ENCODE measurements at regions not wholly inside any gene's neighbourhood (a gene's known extent, or its start where the extent isn't known, plus 50 kb on each side); places are given as distances from the start of the nearest gene placed in this dataset.

DNA sequence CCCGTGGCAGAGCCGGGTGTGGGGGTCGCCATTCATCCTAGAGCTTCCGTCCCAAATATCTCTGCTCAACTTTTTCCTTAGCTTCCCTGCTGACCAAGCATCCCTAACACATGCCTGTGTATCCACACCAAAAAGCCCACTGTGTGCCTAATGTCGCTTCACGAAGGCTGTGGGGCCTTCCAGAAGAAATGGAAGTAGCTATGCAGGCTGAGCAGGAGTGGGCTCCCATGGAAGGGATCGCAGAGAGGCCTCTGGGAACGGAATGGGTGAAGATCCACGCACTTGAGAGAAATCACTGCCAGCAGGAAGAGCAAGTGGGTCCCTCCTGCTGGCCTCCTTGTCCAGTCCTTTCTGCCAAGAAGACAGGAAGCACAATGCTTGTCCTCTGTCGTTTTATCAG, 136.0 kb downstream of the SOX1 start:
- intact Hi-C loops (cut with micrococcal nuclease): no loop called here
- Mint-ChIP-seq H3K27ac (no peak overlapping the region), H3K36me3 (ENCODE audit: low read depth) (no peaks in the 10 kb centered on the region), H3K4me1 (ENCODE audit: low read depth) (peaks cover 9% of the 10 kb centered on the region), H3K27me3 (ENCODE audit: insufficient read depth) (peaks cover 26% of the 10 kb centered on the region), H3K4me3 (no peak overlapping the region), H3K9me3 (no peaks in the 10 kb centered on the region)
- no peak for DNase-seq (ENCODE audit: low spot score)

DNA sequence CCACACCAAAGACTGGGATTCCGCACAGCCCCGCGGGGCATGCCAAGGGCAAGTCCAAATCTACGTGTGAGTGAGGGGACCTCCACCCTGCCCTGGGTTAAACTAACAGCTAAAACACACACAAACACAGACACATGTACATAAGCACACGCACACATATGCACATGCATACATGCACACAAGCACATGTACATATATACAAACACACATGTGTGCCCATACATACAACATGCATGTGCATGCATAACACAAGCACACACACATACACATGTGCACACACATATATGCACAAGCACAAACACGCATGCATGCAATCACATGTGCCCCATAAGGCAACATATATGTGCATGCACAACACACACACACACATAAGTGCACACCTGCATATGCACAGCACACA, 136.7 kb downstream of the SOX1 start:
- H3K4me1 Mint-ChIP-seq (ENCODE audit: low read depth): peaks cover 9% of the 10 kb centered on the region
- no peak overlapping the region for H3K27ac Mint-ChIP-seq
- no peak for DNase-seq (ENCODE audit: low spot score)
- no peaks in the 10 kb centered on the region for H3K36me3 Mint-ChIP-seq (ENCODE audit: low read depth)
- no peaks in the 10 kb centered on the region for H3K9me3 Mint-ChIP-seq
- intact Hi-C loops (cut with micrococcal nuclease): no loop called here
- peaks cover 26% of the 10 kb centered on the region for H3K27me3 Mint-ChIP-seq (ENCODE audit: insufficient read depth)
- no peak overlapping the region for H3K4me3 Mint-ChIP-seq

DNA sequence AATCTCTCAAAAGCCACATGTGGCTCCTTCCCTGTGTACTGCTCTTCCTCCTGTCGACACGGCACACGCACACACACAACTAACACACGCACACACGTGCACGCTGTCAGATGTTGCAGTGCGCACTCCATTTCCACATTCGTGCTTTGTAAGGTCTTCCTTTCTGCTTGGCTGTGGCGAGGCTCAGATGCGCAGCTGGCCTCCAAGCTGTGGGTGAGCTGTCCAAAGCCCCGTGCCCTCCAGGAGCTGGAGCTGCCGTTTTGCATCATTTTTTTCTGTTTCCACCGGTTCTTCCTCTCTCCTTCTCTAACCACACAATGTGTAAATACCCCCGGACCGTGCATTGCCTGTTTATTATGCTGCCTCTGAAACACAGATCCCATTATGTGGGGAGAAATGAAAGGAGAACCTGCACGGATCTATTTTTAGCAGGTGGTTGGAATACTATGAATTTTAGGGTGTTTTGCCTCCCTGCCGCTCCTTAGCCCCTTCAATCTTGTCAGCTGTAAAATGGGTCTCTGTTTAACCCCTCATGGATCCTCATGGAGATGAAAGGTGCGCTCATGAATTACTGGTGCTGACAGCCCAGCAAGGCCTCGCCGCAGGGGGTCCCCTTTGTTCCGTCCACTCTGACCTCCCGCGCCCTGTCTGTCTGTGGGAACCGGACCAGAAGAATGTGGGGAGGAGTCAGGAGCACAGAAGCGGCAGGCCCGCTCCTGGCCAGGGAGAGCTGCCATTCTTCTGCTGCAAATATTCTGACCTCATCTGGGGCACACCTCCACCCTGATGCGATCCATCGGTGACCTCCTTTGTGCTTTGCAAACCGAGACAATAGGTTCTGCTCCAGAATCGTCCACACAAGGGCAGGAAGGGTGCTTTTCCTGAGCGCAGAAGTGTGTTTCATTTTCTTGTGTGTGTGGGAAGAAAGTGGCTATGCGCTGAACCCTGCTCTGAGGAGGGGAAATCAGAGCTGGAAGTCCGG, 137.7 kb downstream of the SOX1 start:
- Mint-ChIP-seq H3K27me3 (ENCODE audit: insufficient read depth) (peaks cover 28% of the 10 kb centered on the region), H3K27ac (no peak overlapping the region), H3K4me1 (ENCODE audit: low read depth) (peaks cover 9% of the 10 kb centered on the region), H3K9me3 (no peaks in the 10 kb centered on the region), H3K36me3 (ENCODE audit: low read depth) (no peaks in the 10 kb centered on the region), H3K4me3 (peak overlapping the region; percentile 21)
- no peak for DNase-seq (ENCODE audit: low spot score)
- intact Hi-C loops (cut with micrococcal nuclease): no loop called here

- H3K9me3 Mint-ChIP-seq: no peaks in the 10 kb centered on the region
- H3K27me3 Mint-ChIP-seq (ENCODE audit: insufficient read depth): peaks cover 28% of the 10 kb centered on the region
- intact Hi-C loops (cut with micrococcal nuclease): no loop called here
- H3K4me1 Mint-ChIP-seq (ENCODE audit: low read depth): peaks cover 9% of the 10 kb centered on the region
- no peaks in the 10 kb centered on the region for H3K36me3 Mint-ChIP-seq (ENCODE audit: low read depth)
- no peak overlapping the region for H3K27ac Mint-ChIP-seq
- H3K4me3 Mint-ChIP-seq: no peak overlapping the region
- DNase-seq (ENCODE audit: low spot score): no peak
Observed at GRCh38 chr13:112205990-112206389, 139.0 kb downstream of the SOX1 start.

- no peaks in the 10 kb centered on the region for H3K9me3 Mint-ChIP-seq
- H3K4me1 Mint-ChIP-seq (ENCODE audit: low read depth): peaks cover 9% of the 10 kb centered on the region
- H3K27me3 Mint-ChIP-seq (ENCODE audit: insufficient read depth): peaks cover 28% of the 10 kb centered on the region
- intact Hi-C loops (cut with micrococcal nuclease): no loop called here
- H3K27ac Mint-ChIP-seq: no peak overlapping the region
- no peak for DNase-seq (ENCODE audit: low spot score)
- H3K4me3 Mint-ChIP-seq: no peak overlapping the region
- H3K36me3 Mint-ChIP-seq (ENCODE audit: low read depth): no peaks in the 10 kb centered on the region
Observed at GRCh38 chr13:112207129-112207528, 140.2 kb downstream of the SOX1 start.

DNA sequence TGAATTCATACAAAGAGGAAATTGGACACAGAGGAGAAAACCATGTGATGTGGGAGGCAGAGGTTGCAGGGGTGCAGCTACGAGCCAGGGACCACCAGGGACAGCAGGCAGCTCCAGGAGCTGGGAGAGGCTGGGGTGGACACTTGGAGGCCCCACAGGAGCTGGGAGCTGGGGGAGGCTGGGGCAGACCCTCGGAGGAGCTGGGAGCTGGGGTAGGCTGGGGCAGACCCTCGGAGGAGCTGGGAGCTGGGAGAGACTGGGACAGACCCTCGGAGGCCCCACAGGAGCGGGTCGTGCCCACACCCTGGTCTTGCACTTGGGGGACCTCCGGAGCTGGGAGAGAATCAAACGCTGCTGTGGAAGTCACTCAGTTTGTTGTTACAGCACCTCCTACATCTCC, 141.7 kb downstream of the SOX1 start:
- no peaks in the 10 kb centered on the region for H3K9me3 Mint-ChIP-seq
- intact Hi-C loops (cut with micrococcal nuclease): no loop called here

DNA sequence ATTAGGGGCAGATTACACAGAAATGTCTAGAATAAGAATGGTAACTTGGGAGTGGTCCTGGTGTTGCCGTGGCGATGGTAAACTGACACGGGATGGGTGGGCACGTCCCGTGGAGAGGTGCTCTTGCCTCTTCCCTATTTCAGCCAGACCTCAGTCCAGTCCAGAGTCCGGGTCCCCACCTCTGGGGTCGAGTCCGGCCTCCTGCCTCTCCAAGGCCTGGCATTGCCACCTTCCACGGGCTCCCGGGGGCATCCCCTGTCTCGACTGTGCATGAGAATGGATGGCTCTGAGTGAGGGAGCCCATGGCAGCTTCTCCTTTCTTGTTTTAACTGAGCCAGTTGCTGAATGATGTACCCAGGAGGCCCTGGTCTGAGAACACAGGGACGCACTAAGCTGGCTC, 142.3 kb downstream of the SOX1 start:
- Mint-ChIP-seq H3K4me1 (ENCODE audit: low read depth) (peaks cover 9% of the 10 kb centered on the region), H3K27me3 (ENCODE audit: insufficient read depth) (peaks cover 23% of the 10 kb centered on the region), H3K27ac (no peak overlapping the region), H3K36me3 (ENCODE audit: low read depth) (no peaks in the 10 kb centered on the region), H3K9me3 (no peaks in the 10 kb centered on the region), H3K4me3 (no peak overlapping the region)
- no peak for DNase-seq (ENCODE audit: low spot score)
- intact Hi-C loops (cut with micrococcal nuclease): no loop called here

More for the DNA sequence above, 141.7 kb downstream of the SOX1 start:
- Mint-ChIP-seq H3K27ac (no peak overlapping the region), H3K36me3 (ENCODE audit: low read depth) (no peaks in the 10 kb centered on the region), H3K4me1 (ENCODE audit: low read depth) (peaks cover 9% of the 10 kb centered on the region), H3K4me3 (no peak overlapping the region), H3K27me3 (ENCODE audit: insufficient read depth) (peaks cover 28% of the 10 kb centered on the region)
- no peak for DNase-seq (ENCODE audit: low spot score)

DNA sequence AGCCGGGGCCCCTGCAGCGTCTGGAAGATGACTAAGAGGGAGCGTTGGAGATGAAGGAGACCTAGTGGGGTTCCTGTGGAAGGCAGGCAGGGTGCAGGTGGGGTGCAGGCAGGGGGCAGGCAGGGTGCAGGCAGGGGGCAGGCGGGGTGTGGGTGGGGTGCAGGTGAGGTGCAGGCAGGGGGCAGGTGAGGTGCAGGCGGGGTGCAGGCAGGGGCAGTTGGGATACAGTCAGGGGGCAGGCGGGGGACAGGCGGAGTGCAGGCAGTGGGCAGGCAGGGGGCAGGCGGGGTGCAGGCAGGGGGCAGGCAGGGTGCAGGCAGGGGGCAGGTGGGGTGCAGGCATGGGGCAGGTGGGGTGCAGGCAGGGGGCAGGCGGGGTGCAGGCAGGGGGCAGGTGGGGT, 142.8 kb downstream of the SOX1 start:
- Mint-ChIP-seq H3K4me3 (no peak overlapping the region), H3K4me1 (ENCODE audit: low read depth) (peaks cover 9% of the 10 kb centered on the region), H3K27me3 (ENCODE audit: insufficient read depth) (peaks cover 19% of the 10 kb centered on the region), H3K9me3 (no peaks in the 10 kb centered on the region), H3K27ac (no peak overlapping the region), H3K36me3 (ENCODE audit: low read depth) (no peaks in the 10 kb centered on the region)
- DNase-seq (ENCODE audit: low spot score): no peak
- intact Hi-C loops (cut with micrococcal nuclease): no loop called here

DNA sequence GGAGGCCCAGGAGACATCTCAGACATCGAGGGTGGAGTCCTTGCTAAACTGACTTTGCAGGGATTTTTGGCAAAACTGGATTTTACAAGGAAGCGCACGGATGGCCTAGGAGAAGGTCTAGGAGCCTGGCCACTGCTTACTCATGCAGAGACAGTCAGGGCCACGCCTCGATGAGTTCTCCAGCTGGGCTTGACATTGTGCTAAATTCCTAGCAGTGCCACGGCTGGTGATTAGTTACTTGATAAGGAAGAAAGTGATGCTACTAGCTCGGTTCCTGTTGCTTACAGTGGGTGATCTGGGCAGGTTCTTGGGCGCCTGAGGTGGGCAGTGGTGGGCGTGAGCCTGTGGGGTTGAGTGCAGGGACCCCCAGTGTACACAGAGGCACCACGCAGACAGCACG, 143.4 kb downstream of the SOX1 start:
- H3K27me3 Mint-ChIP-seq (ENCODE audit: insufficient read depth): peaks cover 12% of the 10 kb centered on the region
- H3K4me3 Mint-ChIP-seq: no peak overlapping the region
- H3K9me3 Mint-ChIP-seq: no peaks in the 10 kb centered on the region
- intact Hi-C loops (cut with micrococcal nuclease): no loop called here
- peaks cover 2% of the 10 kb centered on the region for H3K4me1 Mint-ChIP-seq (ENCODE audit: low read depth)
- H3K36me3 Mint-ChIP-seq (ENCODE audit: low read depth): no peaks in the 10 kb centered on the region
- no peak for DNase-seq (ENCODE audit: low spot score)
- H3K27ac Mint-ChIP-seq: no peak overlapping the region

DNA sequence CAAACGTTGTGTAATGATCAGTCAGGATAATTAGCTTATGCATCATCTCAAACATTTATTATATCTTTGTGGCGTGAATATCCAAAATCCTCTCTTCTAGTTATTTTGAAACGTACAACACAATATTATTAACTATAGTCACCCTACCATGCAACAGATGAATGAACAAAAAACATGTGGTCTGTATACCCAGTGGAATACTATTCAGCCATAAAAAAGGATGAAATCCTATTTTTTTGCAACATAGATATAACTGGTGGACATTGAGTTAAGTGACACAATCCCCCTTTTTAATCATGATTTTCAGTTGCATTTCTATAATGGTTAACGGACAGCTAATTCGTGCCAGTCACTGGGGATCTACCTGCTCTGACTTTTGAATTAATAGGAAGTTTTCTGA, 145.6 kb downstream of the SOX1 start:
- intact Hi-C loops (cut with micrococcal nuclease): no loop called here
- DNase-seq (ENCODE audit: low spot score): no peak
- no peaks in the 10 kb centered on the region for H3K9me3 Mint-ChIP-seq
- no peaks in the 10 kb centered on the region for H3K36me3 Mint-ChIP-seq (ENCODE audit: low read depth)
- no peaks in the 10 kb centered on the region for H3K4me1 Mint-ChIP-seq (ENCODE audit: low read depth)
- no peak overlapping the region for H3K4me3 Mint-ChIP-seq
- no peak overlapping the region for H3K27ac Mint-ChIP-seq
- peaks cover 1% of the 10 kb centered on the region for H3K27me3 Mint-ChIP-seq (ENCODE audit: insufficient read depth)

DNA sequence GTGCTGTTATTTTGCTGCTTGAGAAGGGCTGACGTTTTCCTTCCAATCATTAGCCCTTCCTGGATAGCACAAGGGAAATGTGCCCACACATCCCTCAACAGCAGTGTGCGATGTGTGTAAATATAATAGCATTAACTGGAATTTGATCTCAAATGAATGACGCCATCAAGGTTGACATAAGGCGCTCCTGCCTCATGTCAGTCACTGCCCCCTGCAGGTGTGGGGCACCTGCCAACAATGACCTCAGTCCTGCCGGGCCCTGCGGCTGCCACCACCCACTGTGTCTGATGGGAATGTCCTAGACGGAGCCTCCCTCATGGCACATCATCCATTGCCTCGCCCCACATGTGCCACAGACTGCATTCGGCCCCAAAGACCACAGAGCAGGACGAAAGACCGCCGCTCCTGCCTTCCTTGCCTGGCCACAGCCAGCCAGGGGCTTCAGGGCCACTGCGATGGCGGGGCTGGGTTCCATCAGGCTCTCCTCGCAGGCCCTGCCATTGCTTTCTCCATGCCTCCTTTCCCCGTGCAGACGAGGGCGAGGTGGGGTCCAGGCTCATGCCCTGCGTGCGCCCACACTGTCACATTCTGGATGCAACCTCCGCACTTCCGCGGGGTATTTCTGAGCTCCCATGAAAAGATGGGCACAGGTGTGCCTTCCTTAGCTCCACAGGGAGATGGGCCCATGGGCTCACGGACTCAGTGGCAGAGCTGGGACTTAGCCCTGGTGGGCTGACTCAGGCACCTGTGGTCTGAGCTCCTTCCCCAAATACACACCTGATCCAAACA, 146.7 kb downstream of the SOX1 start:
- DNase-seq (ENCODE audit: low spot score): no peak
- Mint-ChIP-seq H3K4me1 (ENCODE audit: low read depth) (no peaks in the 10 kb centered on the region), H3K27ac (no peak overlapping the region), H3K27me3 (ENCODE audit: insufficient read depth) (peaks cover 1% of the 10 kb centered on the region), H3K4me3 (no peak overlapping the region), H3K36me3 (ENCODE audit: low read depth) (no peaks in the 10 kb centered on the region), H3K9me3 (no peaks in the 10 kb centered on the region)
- intact Hi-C loops (cut with micrococcal nuclease): no loop called here

- Mint-ChIP-seq H3K9me3 (no peaks in the 10 kb centered on the region), H3K36me3 (ENCODE audit: low read depth) (no peaks in the 10 kb centered on the region), H3K27me3 (ENCODE audit: insufficient read depth) (no peaks in the 10 kb centered on the region), H3K27ac (no peak overlapping the region), H3K4me3 (no peak overlapping the region), H3K4me1 (ENCODE audit: low read depth) (no peaks in the 10 kb centered on the region)
- DNase-seq (ENCODE audit: low spot score): no peak
- intact Hi-C loops (cut with micrococcal nuclease): no loop called here
Observed at GRCh38 chr13:112215871-112216270, 148.9 kb downstream of the SOX1 start.

GRCh38 chr13:112217431-112217830, 150.5 kb downstream of the SOX1 start:
- intact Hi-C loops (cut with micrococcal nuclease): no loop called here
- Mint-ChIP-seq H3K27me3 (ENCODE audit: insufficient read depth) (no peaks in the 10 kb centered on the region), H3K4me1 (ENCODE audit: low read depth) (no peaks in the 10 kb centered on the region), H3K4me3 (no peak overlapping the region), H3K9me3 (no peaks in the 10 kb centered on the region), H3K27ac (no peak overlapping the region), H3K36me3 (ENCODE audit: low read depth) (no peaks in the 10 kb centered on the region)
- no peak for DNase-seq (ENCODE audit: low spot score)
